ENCODE measurements at regions not wholly inside any gene's neighbourhood (a gene's known extent, or its start where the extent isn't known, plus 50 kb on each side); places are given as distances from the start of the nearest gene placed in this dataset.

- no peak for TF ChIP-seq CTCF (optimal IDR thresholded peaks at IDR 0.05 in 1 of 3, IDR thresholded peaks at IDR 0.05 in 1 of 3, conservative IDR thresholded peaks at IDR 0.05 in 1 of 3; ENCODE audit: extremely low read depth in 1 of 3, insufficient read depth in 2 of 3, low read length in 3 of 3)
- no peak for TF ChIP-seq EZH2 (IDR thresholded peaks at IDR 0.05; ENCODE audit: low read length)
These were observed 225.1 kb upstream of the FERMT1 start for GRCh38 chr20:6347916-6348315.

Measured in keratinocyte (primary cell).